Neural progenitor cell (in vitro differentiated cells): ENCODE measurements at regions not wholly inside any gene's neighbourhood (a gene's known extent, or its start where the extent isn't known, plus 50 kb on each side); places are given as distances from the start of the nearest gene placed in this dataset.

Source experiments
- EZH2phosphoT487 ChIP-seq: fragments of 200-600 bp; sonication (generic); IDR thresholded peaks from 2 replicates; pipeline ENCODE4 v1.6.1; 2017; ENCODE audit warnings: antibody characterized with exemption
- TF ChIP-seq, protein P1 (sequence below): fragments of 200-600 bp; sonication (generic); IDR thresholded peaks from 2 replicates; pipeline ENCODE4 v1.5.1; 2017; ENCODE audit warnings: antibody characterized with exemption, mild to moderate bottlenecking

DNA sequence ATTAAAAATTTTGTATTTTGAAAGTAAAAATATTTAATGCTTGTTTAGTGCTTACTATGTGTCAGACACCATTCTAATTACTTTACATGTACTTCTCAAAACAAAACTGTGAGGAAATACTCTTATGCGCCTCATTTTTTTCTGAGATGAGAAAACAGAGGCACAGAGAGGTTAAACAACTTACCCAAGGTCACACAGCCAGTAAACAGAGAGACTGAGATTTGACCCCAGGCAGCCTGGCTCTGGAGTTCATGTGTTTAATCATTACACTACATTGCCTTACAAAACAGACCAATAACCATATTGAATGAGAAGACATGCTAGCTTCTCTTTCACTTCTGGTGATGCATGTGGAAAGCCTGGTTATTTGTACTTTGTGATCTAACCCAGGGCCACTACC lies 86.3 kb downstream of the IGSF1 start:
- TF ChIP-seq, protein P1, sequence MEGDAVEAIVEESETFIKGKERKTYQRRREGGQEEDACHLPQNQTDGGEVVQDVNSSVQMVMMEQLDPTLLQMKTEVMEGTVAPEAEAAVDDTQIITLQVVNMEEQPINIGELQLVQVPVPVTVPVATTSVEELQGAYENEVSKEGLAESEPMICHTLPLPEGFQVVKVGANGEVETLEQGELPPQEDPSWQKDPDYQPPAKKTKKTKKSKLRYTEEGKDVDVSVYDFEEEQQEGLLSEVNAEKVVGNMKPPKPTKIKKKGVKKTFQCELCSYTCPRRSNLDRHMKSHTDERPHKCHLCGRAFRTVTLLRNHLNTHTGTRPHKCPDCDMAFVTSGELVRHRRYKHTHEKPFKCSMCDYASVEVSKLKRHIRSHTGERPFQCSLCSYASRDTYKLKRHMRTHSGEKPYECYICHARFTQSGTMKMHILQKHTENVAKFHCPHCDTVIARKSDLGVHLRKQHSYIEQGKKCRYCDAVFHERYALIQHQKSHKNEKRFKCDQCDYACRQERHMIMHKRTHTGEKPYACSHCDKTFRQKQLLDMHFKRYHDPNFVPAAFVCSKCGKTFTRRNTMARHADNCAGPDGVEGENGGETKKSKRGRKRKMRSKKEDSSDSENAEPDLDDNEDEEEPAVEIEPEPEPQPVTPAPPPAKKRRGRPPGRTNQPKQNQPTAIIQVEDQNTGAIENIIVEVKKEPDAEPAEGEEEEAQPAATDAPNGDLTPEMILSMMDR = no peak
- no peak for TF ChIP-seq EZH2phosphoT487
